RPMI7951 (cell line): ENCODE measurements at regions not wholly inside any gene's neighbourhood (a gene's known extent, or its start where the extent isn't known, plus 50 kb on each side); places are given as distances from the start of the nearest gene placed in this dataset.
A peak's percentile ranks its signal among the peaks of the same experiment; 100 is the strongest.

Experiments
- DNase-seq: peaks from one replicate; pipeline ENCODE4 v3.0.0-alpha.2; 2012; ENCODE audit warnings: low read depth

GRCh38 chr4:149121023-149121404 is 678.8 kb upstream of the NR3C2 start:
- no peak for DNase-seq

- DNase-seq = no peak
These were observed 678.3 kb upstream of the NR3C2 start for GRCh38 chr4:149120331-149121022.

GRCh38 chr4:149116806-149117205 is 674.6 kb upstream of the NR3C2 start:
- DNase-seq = no peak

GRCh38 chr4:149113804-149114430 is 671.7 kb upstream of the NR3C2 start:
- peak; percentile 14 for DNase-seq

- DNase-seq = no peak
These were observed 669.9 kb upstream of the NR3C2 start for GRCh38 chr4:149112109-149112508.

GRCh38 chr4:149110481-149110880 is 668.3 kb upstream of the NR3C2 start:
- DNase-seq = no peak

GRCh38 chr4:149108626-149109025 is 666.4 kb upstream of the NR3C2 start:
- no peak for DNase-seq

GRCh38 chr4:149102765-149103164 is 660.6 kb upstream of the NR3C2 start:
- no peak for DNase-seq

GRCh38 chr4:149101649-149102048 is 659.4 kb upstream of the NR3C2 start:
- DNase-seq = no peak

- no peak for DNase-seq
These were observed 653.6 kb upstream of the NR3C2 start for GRCh38 chr4:149095811-149096210.

- DNase-seq = no peak
These were observed 652.8 kb upstream of the NR3C2 start for GRCh38 chr4:149095001-149095400.

- no peak for DNase-seq
These were observed 641.9 kb upstream of the NR3C2 start for GRCh38 chr4:149084144-149084543.

- no peak for DNase-seq
These were observed 635.0 kb upstream of the NR3C2 start for GRCh38 chr4:149077181-149077580.

GRCh38 chr4:149076401-149076800 is 634.2 kb upstream of the NR3C2 start:
- no peak for DNase-seq

- no peak for DNase-seq
These were observed 630.2 kb upstream of the NR3C2 start for GRCh38 chr4:149072384-149072783.

- no peak for DNase-seq
These were observed 623.5 kb upstream of the NR3C2 start for GRCh38 chr4:149065753-149066152.

GRCh38 chr4:149062997-149063396 is 620.8 kb upstream of the NR3C2 start:
- no peak for DNase-seq

- DNase-seq = no peak
These were observed 615.4 kb upstream of the NR3C2 start for GRCh38 chr4:149057594-149057993.

- DNase-seq = no peak
These were observed 614.4 kb upstream of the NR3C2 start for GRCh38 chr4:149056615-149057014.

- DNase-seq = no peak
These were observed 613.4 kb upstream of the NR3C2 start for GRCh38 chr4:149055624-149056023.

- DNase-seq = no peak
These were observed 608.6 kb upstream of the NR3C2 start for GRCh38 chr4:149050840-149051239.

GRCh38 chr4:149048451-149049143 is 606.4 kb upstream of the NR3C2 start:
- no peak for DNase-seq

GRCh38 chr4:149047368-149047767 is 605.2 kb upstream of the NR3C2 start:
- DNase-seq = no peak
